IMR-90 (cell line): ENCODE measurements at regions not wholly inside any gene's neighbourhood (a gene's known extent, or its start where the extent isn't known, plus 50 kb on each side); places are given as distances from the start of the nearest gene placed in this dataset.

Experiments
- ATAC-seq: fragments of 200-7000 bp; cut with Tn5 transposase; 2 replicates; pipeline ENCODE4 v1.9.1; 2020; ENCODE audit warnings: low read depth, mild to moderate bottlenecking, moderate library complexity
- BruUV-seq: library from RNA; stranded (reverse); fragments of 400-500 nt; replicated peaks from 2 replicates; lab custom pipeline; 2021; lab: Mats Ljungman, UMichigan
- CTCF ChIA-PET: fragments of 300-600 bp; formaldehyde crosslinking; extraction: SDS; loops from one replicate; lab custom pipeline; 2021; ENCODE audit warnings: antibody characterized with exemption; lab: Yijun Ruan, JAX
- POLR2A ChIA-PET: fragments of 300-600 bp; sonication (Branson Sonifier 250); formaldehyde crosslinking; loops from one replicate; lab custom pipeline; 2022; ENCODE audit warnings: antibody characterized with exemption; ENCODE audit not compliant: unreplicated experiment; lab: Charles Lee
- DNase-seq: peaks from one replicate; pipeline ENCODE4 v3.0.0; 2013
- H2AFZ ChIP-seq: replicated peaks from 2 replicates; pipeline ENCODE3; 2013; ENCODE audit warnings: low read length, mild to moderate bottlenecking; ENCODE audit not compliant: poor library complexity
- H2AK5ac ChIP-seq: 2 replicates; pipeline ENCODE4 v1.6.1; 2013; ENCODE audit warnings: low read depth, low read length, inconsistent platforms
- H2AK9ac ChIP-seq: replicated peaks from 2 replicates; pipeline ENCODE3; 2013; ENCODE audit warnings: mild to moderate bottlenecking, low read depth, low read length, moderate library complexity; ENCODE audit not compliant: poor library complexity
- H2BK120ac ChIP-seq: 2 replicates; pipeline ENCODE4 v1.6.1; 2013; ENCODE audit warnings: low read depth, low read length, inconsistent platforms
- H2BK15ac ChIP-seq: 3 replicates; pipeline ENCODE4 v1.6.1; 2013; ENCODE audit warnings: low read depth, low read length, inconsistent platforms
- H2BK20ac ChIP-seq: 2 replicates; pipeline ENCODE4 v1.6.1; 2013; ENCODE audit warnings: low read depth, mild to moderate bottlenecking, inconsistent platforms, low read length, moderate library complexity
- H2BK5ac ChIP-seq: 2 replicates; pipeline ENCODE4 v1.6.1; 2013; ENCODE audit warnings: mild to moderate bottlenecking, low read depth, low read length, inconsistent platforms; ENCODE audit not compliant: poor library complexity, severe bottlenecking
- H3K14ac ChIP-seq: replicated peaks from 2 replicates; pipeline ENCODE4 v1.6.1; 2013; ENCODE audit warnings: low read depth, low read length, inconsistent platforms
- H3K18ac ChIP-seq: 2 replicates; pipeline ENCODE4 v1.6.1; 2013; ENCODE audit warnings: low read depth, low read length, control low read depth
- H3K23ac ChIP-seq: 2 replicates; pipeline ENCODE4 v1.6.1; 2013; ENCODE audit warnings: low read depth, low read length, inconsistent platforms
- H3K27ac ChIP-seq: 2 replicates; pipeline ENCODE4 v1.5.1; 2013; ENCODE audit warnings: mild to moderate bottlenecking, control low read depth, low read length; ENCODE audit not compliant: insufficient read depth
- H3K27me3 ChIP-seq: 2 replicates; pipeline ENCODE4 v1.6.1; 2013; ENCODE audit warnings: low read length; ENCODE audit not compliant: control insufficient read depth, insufficient read depth
- H3K36me3 ChIP-seq: 2 replicates; pipeline ENCODE4 v1.6.1; 2013; ENCODE audit warnings: low read length, mixed read lengths; ENCODE audit not compliant: control insufficient read depth, insufficient read depth
- H3K4ac ChIP-seq: 2 replicates; pipeline ENCODE4 v1.6.1; 2013; ENCODE audit warnings: low read depth, low read length, inconsistent platforms
- H3K4me1 ChIP-seq: 2 replicates; pipeline ENCODE4 v1.6.1; 2013; ENCODE audit warnings: low read length, mixed read lengths; ENCODE audit not compliant: control insufficient read depth, insufficient read depth
- H3K4me2 ChIP-seq: 2 replicates; pipeline ENCODE4 v1.6.1; 2013; ENCODE audit warnings: low read depth, mild to moderate bottlenecking, control low read depth, low read length, moderate library complexity
- H3K4me3 ChIP-seq: 2 replicates; pipeline ENCODE4 v1.5.1; 2013; ENCODE audit warnings: low read depth, mild to moderate bottlenecking, control low read depth, low read length, moderate library complexity; ENCODE audit not compliant: insufficient read depth
- H3K56ac ChIP-seq: 2 replicates; pipeline ENCODE4 v1.6.1; 2013; ENCODE audit warnings: low read length, inconsistent platforms; ENCODE audit not compliant: insufficient read depth; ENCODE audit errors: extremely low read depth
- H3K79me1 ChIP-seq, 2 experiments: 2 replicates each; pipeline ENCODE4 v1.6.1; 2013; ENCODE audit warnings: low read length in 2 of 2, inconsistent platforms in 1 of 2, low read depth in 1 of 2
- H3K9ac ChIP-seq: 2 replicates; pipeline ENCODE4 v1.6.1; 2013; ENCODE audit warnings: low read depth, low read length, control low read depth
- H3K9me1 ChIP-seq: 2 replicates; pipeline ENCODE4 v1.6.1; 2013; ENCODE audit warnings: low read length, inconsistent platforms; ENCODE audit not compliant: insufficient read depth
- H3K9me3 ChIP-seq: 2 replicates; pipeline ENCODE4 v1.6.1; 2013; ENCODE audit warnings: low read length; ENCODE audit not compliant: control insufficient read depth, insufficient read depth
- H4K20me1 ChIP-seq: 2 replicates; pipeline ENCODE4 v1.6.1; 2013; ENCODE audit warnings: low read length, inconsistent platforms; ENCODE audit not compliant: insufficient read depth
- H4K5ac ChIP-seq: 2 replicates; pipeline ENCODE4 v1.6.1; 2013; ENCODE audit warnings: mild to moderate bottlenecking, low read depth, low read length, control low read depth
- H4K8ac ChIP-seq, 2 experiments: 2 replicates each; pipeline ENCODE4 v1.6.1; 2013; ENCODE audit warnings: low read depth in 2 of 2, low read length in 2 of 2, control low read depth in 1 of 2, inconsistent platforms in 1 of 2
- H4K91ac ChIP-seq: 2 replicates; pipeline ENCODE4 v1.6.1; 2013; ENCODE audit warnings: low read depth, low read length, inconsistent platforms; ENCODE audit not compliant: insufficient read depth
- BHLHE40 ChIP-seq: fragments of 150-350 bp; IDR thresholded peaks from 2 replicates; pipeline ENCODE4 v1.6.1; 2016; ENCODE audit warnings: mild to moderate bottlenecking, low read depth, low read length
- CEBPB ChIP-seq: IDR thresholded peaks from 2 replicates; pipeline ENCODE4 v1.6.1; 2012; ENCODE audit warnings: low read depth, low read length, improper control_type of control experiment
- MXI1 ChIP-seq: IDR thresholded peaks from 2 replicates; pipeline ENCODE4 v1.6.1; 2012; ENCODE audit warnings: low read depth, mild to moderate bottlenecking, low read length, moderate library complexity, borderline replicate concordance
- RFX5 ChIP-seq: IDR thresholded peaks from 2 replicates; pipeline ENCODE4 v1.8.0; 2012; ENCODE audit warnings: low read depth, mild to moderate bottlenecking, low read length, moderate library complexity
- WGBS, 2 experiments: methylation state at CpG; one replicate each; pipeline versions ENCODE4 v1.1.5 to v1.1.7; 2013; ENCODE audit warnings: missing lambda C conversion rate in 2 of 2; ENCODE audit not compliant: insufficient read length in 1 of 2; ENCODE audit errors: extremely low coverage in 2 of 2; 5-methylcytosine and 5-hydroxymethylcytosine counted together
- dilution Hi-C: fragments of 300-500 bp; cut with HindIII; formaldehyde crosslinking; loops from one replicate; pipeline ENCODE4 v1.14.3; 2018; ENCODE audit warnings: low sequenced_read_pairs; ENCODE audit not compliant: unreplicated experiment
- in situ Hi-C: fragments of 300-500 bp; cut with MboI; formaldehyde crosslinking; loops from 3 replicates; pipeline ENCODE4 v1.14.3; 2019; ENCODE audit warnings: low sequenced_read_pairs, inconsistent platforms, mixed read lengths
- intact Hi-C: fragments of 100-400 bp; cut with micrococcal nuclease; formaldehyde crosslinking; loops from 2 replicates; pipeline ENCODE4 v1.10.0; 2022
- TF ChIP-seq, protein P1 (sequence below): fragments of 150-350 bp; IDR thresholded peaks from 2 replicates; pipeline ENCODE4 v1.6.1; 2017; ENCODE audit warnings: mild to moderate bottlenecking, antibody characterized with exemption, low read length, low read depth

DNA sequence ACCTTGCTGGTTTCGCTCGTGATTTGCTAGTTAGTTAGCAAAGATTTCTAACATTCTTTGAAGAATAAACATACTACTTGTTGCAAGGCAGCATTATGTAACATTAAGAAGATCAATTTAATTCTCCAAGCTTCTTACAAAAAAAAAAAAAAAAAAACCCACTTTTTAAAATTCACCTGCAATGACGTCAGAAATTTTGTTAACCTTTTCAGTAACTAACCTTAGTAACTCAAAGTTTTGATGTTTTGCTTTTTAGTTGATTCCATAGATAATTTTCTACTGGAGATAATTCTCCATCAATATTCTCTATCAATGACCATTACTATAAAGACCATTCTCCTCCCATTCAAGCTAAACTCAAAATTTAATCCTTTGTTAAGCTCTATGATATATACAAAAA is 491.8 kb upstream of the TBL1XR1 start:
- in situ Hi-C loops (no loop called here), intact Hi-C loops (no loop called here), dilution Hi-C loops (no loop called here)
- Histone ChIP-seq H3K4ac (no peak overlapping the region), H4K20me1 (no peaks in the 10 kb centered on the region), H2BK20ac (no peak overlapping the region), H3K36me3 (no peaks in the 10 kb centered on the region), H3K4me2 (no peak overlapping the region), H3K4me3 (no peak overlapping the region), H2AK5ac (no peak overlapping the region), H3K23ac (no peak overlapping the region), H4K8ac (no peak overlapping the region), H3K79me1 (no peaks in the 10 kb centered on the region), H3K9ac (no peak overlapping the region), H2AFZ (no peak overlapping the region), H2AK9ac (no peak overlapping the region), H3K27me3 (no peaks in the 10 kb centered on the region), H3K56ac (no peak overlapping the region), H4K91ac (no peak overlapping the region), H3K4me1 (peaks cover 4% of the 10 kb centered on the region), H3K18ac (no peak overlapping the region), H2BK120ac (no peak overlapping the region), H3K27ac (no peak overlapping the region), H2BK5ac (no peak overlapping the region), H3K9me1 (no peaks in the 10 kb centered on the region), H4K5ac (no peak overlapping the region), H3K14ac (no peak overlapping the region), H2BK15ac (no peak overlapping the region), H3K9me3 (no peaks in the 10 kb centered on the region)
- DNase-seq (no peak), ATAC-seq (no peak)
- CTCF ChIA-PET, result interaction anchor here (0.5 to 0.6 kb wide), 2 partner anchors 9 to 639 kb away, joined by 3 read pairs; no protein-coding TSS in a partner anchor
- no CpG with 5 or more reads among the region's 3 CpGs for WGBS, 2 experiments
- BruUV-seq, result no TSS peak
- no peak for TF ChIP-seq RFX5
- TF ChIP-seq BHLHE40, result no peak
- TF ChIP-seq, protein P1, sequence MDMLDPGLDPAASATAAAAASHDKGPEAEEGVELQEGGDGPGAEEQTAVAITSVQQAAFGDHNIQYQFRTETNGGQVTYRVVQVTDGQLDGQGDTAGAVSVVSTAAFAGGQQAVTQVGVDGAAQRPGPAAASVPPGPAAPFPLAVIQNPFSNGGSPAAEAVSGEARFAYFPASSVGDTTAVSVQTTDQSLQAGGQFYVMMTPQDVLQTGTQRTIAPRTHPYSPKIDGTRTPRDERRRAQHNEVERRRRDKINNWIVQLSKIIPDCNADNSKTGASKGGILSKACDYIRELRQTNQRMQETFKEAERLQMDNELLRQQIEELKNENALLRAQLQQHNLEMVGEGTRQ, result no peak
- TF ChIP-seq MXI1, result no peak
- no peak for TF ChIP-seq CEBPB
- POLR2A ChIA-PET, result no interaction called here
